WTC11 (cell line): ENCODE measurements at regions not wholly inside any gene's neighbourhood (a gene's known extent, or its start where the extent isn't known, plus 50 kb on each side); places are given as distances from the start of the nearest gene placed in this dataset.

Experiments used
- ATAC-seq: fragments of 200-7000 bp; cut with Tn5 transposase; 2 replicates; pipeline ENCODE4 v1.10.0; 2021; ENCODE audit warnings: mild to moderate bottlenecking, moderate library complexity
- CTCF ChIA-PET: fragments of 300-600 bp; sonication (Branson Sonifier 250); formaldehyde crosslinking; loops from one replicate; lab custom pipeline; 2021; ENCODE audit warnings: antibody characterized with exemption; lab: Charles Lee
- POLR2A ChIA-PET: fragments of 350-600 bp; sonication (Branson Sonifier 250); formaldehyde crosslinking; loops from one replicate; lab custom pipeline; 2021; ENCODE audit warnings: antibody characterized with exemption; lab: Charles Lee
- DNase-seq: peaks from one replicate; pipeline ENCODE4 v3.0.0; 2021; ENCODE audit warnings: low spot score
- H3K27ac Mint-ChIP-seq: 2 replicates; pipeline ENCODE4 v1.8.0; 2021; ENCODE audit warnings: mixed read lengths
- H3K27me3 Mint-ChIP-seq: 2 replicates; pipeline ENCODE4 v1.8.0; 2021; ENCODE audit warnings: low read depth, mild to moderate bottlenecking, moderate library complexity, mixed read lengths
- H3K36me3 Mint-ChIP-seq: 2 replicates; pipeline ENCODE4 v1.8.0; 2021; ENCODE audit warnings: mixed read lengths
- H3K4me1 Mint-ChIP-seq: 2 replicates; pipeline ENCODE4 v1.8.0; 2022; ENCODE audit warnings: mixed read lengths
- H3K4me3 Mint-ChIP-seq: 2 replicates; pipeline ENCODE4 v1.8.0; 2021; ENCODE audit warnings: mild to moderate bottlenecking, moderate library complexity, mixed read lengths
- H3K9me3 Mint-ChIP-seq: 2 replicates; pipeline ENCODE4 v1.8.0; 2021; ENCODE audit warnings: mixed read lengths
- AFF4 ChIP-seq: sonication (generic); formaldehyde crosslinking; IDR thresholded peaks from 2 replicates; pipeline ENCODE4 v1.8.1; 2023; ENCODE audit warnings: mild to moderate bottlenecking, missing genetic modification reagents, borderline replicate concordance
- ARID4B ChIP-seq: sonication (generic); formaldehyde crosslinking; IDR thresholded peaks from 2 replicates; pipeline ENCODE4 v1.8.0; 2023; ENCODE audit warnings: missing genetic modification reagents, mild to moderate bottlenecking, borderline replicate concordance
- ATF6 ChIP-seq: sonication (generic); formaldehyde crosslinking; IDR thresholded peaks from 2 replicates; pipeline ENCODE4 v1.8.1; 2023; ENCODE audit warnings: mild to moderate bottlenecking, missing genetic modification reagents
- E2F1 ChIP-seq: sonication (generic); formaldehyde crosslinking; IDR thresholded peaks from 2 replicates; pipeline ENCODE4 v1.8.0; 2022; ENCODE audit warnings: mild to moderate bottlenecking, missing genetic modification reagents
- E2F4 ChIP-seq: sonication (generic); formaldehyde crosslinking; IDR thresholded peaks from 2 replicates; pipeline ENCODE4 v1.8.1; 2022; ENCODE audit warnings: low read depth, mild to moderate bottlenecking, moderate library complexity, missing genetic modification reagents, borderline replicate concordance
- ELF4 ChIP-seq: sonication (generic); formaldehyde crosslinking; IDR thresholded peaks from 2 replicates; pipeline ENCODE4 v1.8.1; 2022; ENCODE audit warnings: low read depth, mild to moderate bottlenecking, moderate library complexity, missing genetic modification reagents
- EMX1 ChIP-seq: fragments of 250-450 bp; sonication (Bioruptor Pico); IDR thresholded peaks from 2 replicates; pipeline ENCODE4 v1.8.0; 2021; ENCODE audit warnings: mild to moderate bottlenecking
- ETV6 ChIP-seq: sonication (generic); formaldehyde crosslinking; IDR thresholded peaks from 2 replicates; pipeline ENCODE4 v1.8.1; 2022; ENCODE audit warnings: mild to moderate bottlenecking, missing genetic modification reagents
- GTF2I ChIP-seq: fragments of 250-450 bp; sonication (Bioruptor Pico); conservative IDR thresholded peaks from 2 replicates; pipeline ENCODE4 v1.4.0; 2021; ENCODE audit warnings: mild to moderate bottlenecking
- HMGA2 ChIP-seq: fragments of 250-450 bp; sonication (Bioruptor Pico); IDR thresholded peaks from 2 replicates; pipeline ENCODE4 v1.4.0; 2021; ENCODE audit warnings: mild to moderate bottlenecking, moderate library complexity
- IRF2 ChIP-seq: sonication (generic); formaldehyde crosslinking; IDR thresholded peaks from 2 replicates; pipeline ENCODE4 v1.8.0; 2022; ENCODE audit warnings: low read depth, missing genetic modification reagents, borderline replicate concordance
- JAZF1 ChIP-seq: fragments of 250-450 bp; sonication (Bioruptor Pico); IDR thresholded peaks from 2 replicates; pipeline ENCODE4 v1.9.0; 2021; ENCODE audit warnings: moderate library complexity, mild to moderate bottlenecking, inconsistent platforms
- MAX ChIP-seq: sonication (generic); formaldehyde crosslinking; IDR thresholded peaks from 2 replicates; pipeline ENCODE4 v1.8.0; 2022; ENCODE audit warnings: mild to moderate bottlenecking, missing genetic modification reagents
- NFE2L1 ChIP-seq: sonication (generic); formaldehyde crosslinking; IDR thresholded peaks from 2 replicates; pipeline ENCODE4 v1.8.1; 2023; ENCODE audit warnings: missing genetic modification reagents
- NR1H2 ChIP-seq: sonication (generic); formaldehyde crosslinking; IDR thresholded peaks from 2 replicates; pipeline ENCODE4 v1.9.0; 2021; ENCODE audit warnings: mild to moderate bottlenecking, moderate library complexity, missing genetic modification reagents
- PREB ChIP-seq: sonication (generic); formaldehyde crosslinking; IDR thresholded peaks from 2 replicates; pipeline ENCODE4 v1.8.1; 2022; ENCODE audit warnings: mild to moderate bottlenecking, missing genetic modification reagents, moderate library complexity, borderline replicate concordance
- SOX15 ChIP-seq: fragments of 250-450 bp; sonication (Bioruptor Pico); IDR thresholded peaks from 2 replicates; pipeline ENCODE4 v1.9.0; 2021; ENCODE audit warnings: mild to moderate bottlenecking
- USF1 ChIP-seq: sonication (generic); formaldehyde crosslinking; IDR thresholded peaks from 2 replicates; pipeline ENCODE4 v1.8.0; 2022; ENCODE audit warnings: mild to moderate bottlenecking, missing genetic modification reagents

GRCh38 chr2:144948205-144948855 lies 428.4 kb upstream of the ZEB2 start:
- H3K27ac Mint-ChIP-seq: no peak overlapping the region
- POLR2A ChIA-PET: no interaction called here
- CTCF ChIA-PET: no interaction called here
- no peak overlapping the region for H3K4me3 Mint-ChIP-seq
- ATAC-seq (no peak), DNase-seq (no peak)
- no peaks in the 10 kb centered on the region for H3K27me3 Mint-ChIP-seq
- no peaks in the 10 kb centered on the region for H3K9me3 Mint-ChIP-seq
- no peaks in the 10 kb centered on the region for H3K36me3 Mint-ChIP-seq
- peaks cover 23% of the 10 kb centered on the region for H3K4me1 Mint-ChIP-seq
- TF ChIP-seq E2F4 (CRISPR knock-in tag) (no peak), GTF2I (CRISPR knock-in tag) (no peak), E2F1 (CRISPR knock-in tag) (no peak), IRF2 (CRISPR knock-in tag) (no peak), NFE2L1 (CRISPR knock-in tag) (no peak), SOX15 (CRISPR knock-in tag) (no peak), AFF4 (CRISPR knock-in tag) (no peak), ATF6 (CRISPR knock-in tag) (no peak), JAZF1 (no peak), MAX (CRISPR knock-in tag) (no peak), USF1 (no peak)

GRCh38 chr2:144947709-144948037 lies 427.8 kb upstream of the ZEB2 start:
- H3K4me1 Mint-ChIP-seq: peaks cover 16% of the 10 kb centered on the region
- ChIA-PET CTCF (no interaction called here), POLR2A (no interaction called here)
- ATAC-seq (no peak), DNase-seq (no peak)
- no peaks in the 10 kb centered on the region for H3K36me3 Mint-ChIP-seq
- no peak overlapping the region for H3K27ac Mint-ChIP-seq
- H3K4me3 Mint-ChIP-seq: no peak overlapping the region
- no peaks in the 10 kb centered on the region for H3K27me3 Mint-ChIP-seq
- no peaks in the 10 kb centered on the region for H3K9me3 Mint-ChIP-seq
- TF ChIP-seq PREB (CRISPR knock-in tag): no peak
- TF ChIP-seq HMGA2 (CRISPR knock-in tag): no peak
- no peak for TF ChIP-seq EMX1
- TF ChIP-seq ELF4 (CRISPR knock-in tag): no peak
- no peak for TF ChIP-seq ARID4B (CRISPR knock-in tag)
- no peak for TF ChIP-seq ETV6 (CRISPR knock-in tag)
- no peak for TF ChIP-seq JAZF1
- TF ChIP-seq NR1H2: no peak
